ENCODE measurements at regions not wholly inside any gene's neighbourhood (a gene's known extent, or its start where the extent isn't known, plus 50 kb on each side); places are given as distances from the start of the nearest gene placed in this dataset.
"Not testable (repeated sequence)": the region's sequence is repeated elsewhere in the genome, so short reads cannot be mapped to it uniquely, and the experiment has no call there.

GRCh38 chr1:149841597-149842238 lies 57.6 kb upstream of the BOLA1 start:
- peak; percentile 85 for ATAC-seq
- DNase-seq (ENCODE audit: low spot score); intact Hi-C loops (cut with DNase I): not testable (repeated sequence)

GRCh38 chr1:149842458-149843064 lies 56.8 kb upstream of the BOLA1 start:
- intact Hi-C loops (cut with DNase I); DNase-seq (ENCODE audit: low spot score): not testable (repeated sequence)
- peak; percentile 92 for ATAC-seq

- DNase-seq (ENCODE audit: low spot score) (no peak), ATAC-seq (no peak)
- intact Hi-C loops (cut with DNase I) = no loop called here
Measured at GRCh38 chr1:149843431-149844041, 55.8 kb upstream of the BOLA1 start.

- DNase-seq (ENCODE audit: low spot score) = no peak
- intact Hi-C loops (cut with DNase I) = no loop called here
- no peak for ATAC-seq
Measured at GRCh38 chr1:149844101-149844500, 55.3 kb upstream of the BOLA1 start.

GRCh38 chr1:149844650-149845255 lies 54.6 kb upstream of the BOLA1 start:
- intact Hi-C loops (cut with DNase I) = no loop called here
- ATAC-seq = no peak
- DNase-seq (ENCODE audit: low spot score) = peak; percentile 23

GRCh38 chr1:149845416-149845815 lies 54.0 kb upstream of the BOLA1 start:
- ATAC-seq (no peak), DNase-seq (ENCODE audit: low spot score) (no peak)
- intact Hi-C loops (cut with DNase I) = no loop called here

GRCh38 chr1:149846042-149846441 lies 53.3 kb upstream of the BOLA1 start:
- ATAC-seq (no peak), DNase-seq (ENCODE audit: low spot score) (peak; percentile 27)
- intact Hi-C loops (cut with DNase I) = no loop called here

GRCh38 chr1:149846593-149847466 lies 52.5 kb upstream of the BOLA1 start:
- intact Hi-C loops (cut with DNase I) = no loop called here
- no peak for ATAC-seq
- DNase-seq (ENCODE audit: low spot score) = no peak

GRCh38 chr1:149848340-149849110 lies 50.8 kb upstream of the BOLA1 start:
- ATAC-seq = no peak
- intact Hi-C loops (cut with DNase I) = no loop called here
- peak; percentile 26 for DNase-seq (ENCODE audit: low spot score)

- intact Hi-C loops (cut with DNase I) = no loop called here
- ATAC-seq (no peak), DNase-seq (ENCODE audit: low spot score) (no peak)
Measured at GRCh38 chr1:149849111-149849946, 50.0 kb upstream of the BOLA1 start.
